Femur (tissue), 1 donor: ENCODE measurements at regions not wholly inside any gene's neighbourhood (a gene's known extent, or its start where the extent isn't known, plus 50 kb on each side); places are given as distances from the start of the nearest gene placed in this dataset.
"Not testable (repeated sequence)": the region's sequence is repeated elsewhere in the genome, so short reads cannot be mapped to it uniquely, and the experiment has no call there.

Experiments
- DNase-seq: peaks from one replicate; pipeline ENCODE4 v3.0.0-alpha.2; 2017

DNA sequence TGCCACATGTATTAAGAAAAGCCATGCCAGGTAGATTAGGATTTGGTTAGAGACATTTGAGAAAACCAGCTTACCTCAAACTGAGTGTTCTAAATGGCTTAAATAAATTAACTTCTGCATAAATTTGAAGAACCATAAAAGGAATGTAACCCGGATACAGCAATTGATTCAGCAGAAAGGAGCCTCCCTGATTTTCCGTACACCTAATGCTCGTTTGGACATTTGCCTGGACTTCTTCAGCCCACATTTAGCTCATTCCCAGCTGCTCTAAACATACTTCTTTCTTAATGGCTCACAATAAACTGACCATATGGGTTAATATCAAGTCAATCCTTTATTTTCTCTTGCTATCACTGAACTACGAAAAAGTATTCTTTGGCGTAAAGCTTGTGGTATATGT lies 392.4 kb downstream of the ZNF516 start:
- peak; percentile 39 for DNase-seq

DNA sequence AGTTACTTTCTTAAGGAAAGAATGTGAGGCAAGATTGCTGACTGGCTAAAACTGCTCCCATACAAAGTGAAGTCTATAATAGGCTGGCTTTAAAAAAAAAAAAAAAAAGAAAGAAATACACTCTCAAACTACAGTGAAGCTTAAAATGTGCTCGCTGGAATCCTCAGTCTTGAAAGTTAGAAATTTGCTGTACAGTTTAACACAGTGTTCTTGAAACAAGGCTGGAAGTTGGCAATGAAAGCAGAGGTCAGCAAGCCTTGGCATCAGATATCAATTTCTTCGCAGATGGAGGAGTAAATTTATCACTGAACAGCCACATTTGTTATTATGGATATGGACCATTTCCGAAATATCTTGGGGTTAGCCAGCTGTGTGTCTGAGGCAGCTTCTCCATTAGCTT lies 392.9 kb downstream of the ZNF516 start:
- DNase-seq = peak; percentile 44

DNA sequence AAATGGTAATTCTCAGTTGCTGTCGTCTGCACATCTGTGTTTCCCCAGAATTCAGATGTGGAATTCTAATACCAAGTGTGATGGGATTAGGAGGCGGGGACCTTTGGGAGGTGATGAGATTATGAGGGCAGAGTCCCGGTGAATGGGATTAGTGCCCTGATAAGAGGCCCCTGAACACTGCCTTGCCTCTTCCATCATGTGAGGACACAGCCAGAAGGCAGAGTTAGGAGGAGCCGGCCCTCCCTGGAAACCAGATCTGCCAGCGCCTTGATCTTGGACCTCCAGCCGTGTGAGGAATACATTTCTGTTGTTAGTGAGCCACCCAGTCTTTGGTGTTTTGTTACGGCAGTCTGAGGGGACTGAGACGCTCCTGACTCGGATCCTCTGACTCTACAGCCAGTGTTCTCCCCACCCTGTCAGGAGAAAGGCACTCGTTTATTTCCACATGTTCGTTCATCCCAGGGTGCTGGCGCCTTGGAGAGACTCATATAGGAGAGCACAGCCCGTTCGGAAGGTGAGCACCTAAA lies 395.0 kb downstream of the ZNF516 start:
- DNase-seq = no peak

DNA sequence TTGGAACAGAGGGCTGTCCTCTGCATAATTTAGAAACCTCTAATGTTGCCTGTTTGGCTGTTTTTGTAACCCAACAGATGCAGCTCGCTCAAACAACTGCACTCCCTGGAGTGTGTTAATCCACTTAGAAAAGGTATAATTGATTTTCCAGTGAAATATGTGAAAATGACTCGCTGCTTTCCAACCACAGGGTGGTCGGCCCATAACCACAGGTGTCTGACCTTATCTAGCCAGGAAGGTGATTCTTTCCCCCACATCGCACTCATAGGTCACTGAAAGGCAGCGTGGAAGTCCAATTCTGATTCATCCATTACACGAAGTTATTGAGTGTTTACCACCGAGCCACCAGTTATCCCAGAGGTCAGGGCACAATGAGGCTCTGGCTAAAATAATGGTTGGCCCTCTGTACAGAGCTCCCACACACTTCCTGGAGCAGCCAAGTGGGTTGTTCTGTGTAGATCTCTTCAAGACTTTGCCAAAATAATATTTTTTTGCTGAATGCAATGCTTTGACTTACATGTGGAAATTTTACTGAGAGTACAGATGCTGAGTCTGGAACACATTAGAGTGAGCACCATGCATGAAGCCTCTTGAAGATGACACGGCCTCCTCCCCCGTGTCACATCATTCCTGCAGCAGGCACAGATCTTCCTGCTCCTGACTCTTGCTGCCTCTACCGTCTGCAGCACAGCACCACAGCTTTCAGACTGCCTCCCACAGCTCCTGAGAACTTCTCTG lies 396.2 kb downstream of the ZNF516 start:
- DNase-seq = peak; percentile 67

DNA sequence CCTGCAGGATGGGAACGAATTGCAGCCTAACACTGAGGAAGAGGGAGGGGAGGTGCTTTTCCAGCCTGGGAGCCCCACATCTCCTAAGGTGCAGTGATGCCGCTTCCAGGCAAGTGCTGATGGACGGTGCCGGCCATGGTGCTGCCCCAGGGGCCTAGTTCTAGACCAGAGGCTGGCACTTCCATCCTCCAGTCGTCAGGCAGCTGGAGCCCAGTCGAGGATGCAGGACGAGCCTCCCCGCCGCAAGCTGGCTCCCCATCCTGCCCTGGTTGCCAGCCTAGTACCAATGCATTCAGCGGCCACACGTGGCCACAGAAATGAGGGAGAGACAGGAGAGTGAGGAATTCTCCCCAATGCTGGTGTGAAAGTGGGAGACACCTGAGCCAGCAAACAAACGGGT lies 413.5 kb downstream of the ZNF516 start:
- no peak for DNase-seq

DNA sequence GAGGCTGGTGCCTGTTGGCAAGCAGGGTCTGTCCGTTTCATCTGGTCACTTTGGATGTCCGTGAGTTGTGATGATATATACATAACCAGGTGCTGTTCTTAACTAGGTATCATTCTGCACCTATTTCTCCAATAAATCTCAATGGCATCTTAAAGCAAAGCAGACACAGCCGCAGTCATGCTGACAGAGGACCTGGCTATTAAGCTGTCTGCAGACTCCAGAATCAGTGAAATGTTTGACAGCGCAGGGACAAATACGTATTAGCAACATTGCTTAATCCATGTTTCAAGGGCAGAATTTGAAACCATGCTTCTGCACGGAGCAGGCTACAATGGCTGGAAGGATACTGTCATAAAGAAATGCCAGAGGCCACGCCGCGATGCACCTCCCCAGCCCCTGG lies 414.6 kb downstream of the ZNF516 start:
- DNase-seq = no peak

DNA sequence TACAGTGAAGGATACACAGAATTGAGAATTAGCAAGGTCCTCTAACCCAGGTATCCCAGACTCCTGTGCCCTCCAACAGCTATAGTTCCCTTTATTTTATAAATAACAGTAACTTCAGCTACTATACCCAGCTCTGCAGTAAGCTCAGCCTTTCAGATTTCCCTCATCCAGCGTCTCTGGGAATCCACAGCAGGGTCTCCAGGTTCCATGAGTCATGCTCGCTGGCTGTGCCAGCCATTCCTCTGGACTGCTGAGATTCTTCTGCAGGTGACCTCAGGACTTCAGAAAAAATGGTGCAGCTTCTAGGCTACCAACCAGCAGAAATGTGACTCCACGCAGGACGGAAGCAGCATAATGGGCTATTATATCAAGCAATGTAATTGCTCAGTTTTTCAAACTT lies 419.3 kb downstream of the ZNF516 start:
- no peak for DNase-seq

DNA sequence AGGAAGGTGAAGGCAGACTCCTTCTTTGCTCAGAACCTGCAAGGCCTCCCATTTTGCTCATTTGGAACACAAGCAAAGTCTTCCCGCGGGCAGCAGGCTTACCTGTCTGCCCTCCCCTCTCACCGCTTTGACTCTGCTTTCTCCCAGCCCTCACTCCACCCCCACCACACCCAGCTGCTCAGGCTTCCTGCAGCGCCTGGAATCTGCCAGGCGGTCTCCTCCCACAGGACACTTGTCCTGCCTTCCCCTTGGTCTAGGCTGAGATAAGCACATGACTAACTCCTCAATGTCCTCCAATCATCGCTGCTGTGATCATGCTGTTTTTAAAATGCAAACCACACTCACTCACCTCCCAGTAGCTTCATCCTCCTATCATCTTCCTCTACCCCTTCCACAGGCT lies 430.0 kb downstream of the ZNF516 start:
- no peak for DNase-seq

DNA sequence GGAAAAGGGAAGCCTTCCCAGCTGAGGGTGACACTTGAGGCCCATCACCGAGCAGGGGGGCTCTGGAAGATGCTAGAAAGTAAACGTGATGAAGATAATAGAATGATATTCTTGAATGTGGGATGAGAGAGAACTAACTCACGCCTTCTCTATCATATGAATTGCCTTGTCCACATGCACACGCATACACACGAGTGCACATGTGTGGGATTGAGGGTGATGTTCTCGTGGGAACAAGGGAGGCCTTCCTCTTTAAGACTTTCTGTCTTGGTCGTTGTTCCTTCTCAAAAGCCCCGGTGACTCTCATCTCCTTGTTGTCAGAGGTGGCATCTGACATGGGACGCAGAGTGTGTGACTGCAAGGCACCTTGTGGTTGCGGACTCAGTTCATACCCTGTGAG lies 436.9 kb downstream of the ZNF516 start:
- DNase-seq = no peak

DNA sequence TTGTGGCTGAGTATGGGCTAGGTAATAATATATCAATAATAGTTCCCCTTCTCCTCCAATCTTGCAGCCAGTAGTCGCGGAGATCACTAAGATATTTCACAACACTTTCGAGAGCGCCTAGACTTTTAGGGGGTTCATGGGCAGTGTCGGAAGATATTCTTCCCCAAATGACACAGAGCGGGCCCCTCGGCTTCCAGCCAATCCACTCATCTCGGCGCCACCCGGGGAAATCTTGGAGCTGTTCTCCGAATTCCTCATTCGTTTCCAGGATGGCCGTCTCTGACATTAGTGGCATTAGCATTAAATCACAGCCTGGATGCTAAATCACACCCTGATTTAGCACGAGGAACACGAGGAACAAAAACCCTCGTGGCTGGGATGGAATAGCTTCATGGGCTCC lies 437.7 kb downstream of the ZNF516 start:
- no peak for DNase-seq

DNA sequence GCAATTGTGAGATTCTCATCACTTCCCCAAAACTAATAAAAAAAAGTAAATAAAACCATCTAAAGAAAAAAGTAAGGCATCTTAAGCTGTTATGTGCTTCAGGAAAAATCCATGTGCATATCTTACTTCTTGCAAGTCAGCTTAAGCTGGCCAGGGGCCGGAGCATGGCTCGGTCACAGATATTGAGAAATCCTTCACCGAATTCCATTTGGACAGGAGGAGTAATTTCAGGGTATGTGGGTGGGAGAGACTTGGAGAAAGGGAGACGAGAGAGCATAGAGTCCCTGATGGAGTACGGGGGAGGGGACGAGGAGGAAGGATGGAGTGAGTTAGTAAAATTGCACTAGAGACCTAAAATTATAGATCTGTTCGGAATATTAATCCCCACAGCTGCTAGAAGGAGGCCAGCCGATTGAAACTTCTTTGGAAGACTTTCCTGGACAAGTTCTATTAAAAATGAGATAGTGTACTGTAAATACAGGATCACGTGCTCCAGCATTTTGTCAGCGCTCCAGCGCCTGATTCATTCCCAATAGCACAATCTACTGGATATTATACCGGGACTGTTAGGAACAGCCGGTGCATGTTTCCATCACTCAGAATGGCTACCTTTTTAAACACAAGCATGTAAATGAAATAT lies 438.5 kb downstream of the ZNF516 start:
- peak; percentile 87 for DNase-seq

DNA sequence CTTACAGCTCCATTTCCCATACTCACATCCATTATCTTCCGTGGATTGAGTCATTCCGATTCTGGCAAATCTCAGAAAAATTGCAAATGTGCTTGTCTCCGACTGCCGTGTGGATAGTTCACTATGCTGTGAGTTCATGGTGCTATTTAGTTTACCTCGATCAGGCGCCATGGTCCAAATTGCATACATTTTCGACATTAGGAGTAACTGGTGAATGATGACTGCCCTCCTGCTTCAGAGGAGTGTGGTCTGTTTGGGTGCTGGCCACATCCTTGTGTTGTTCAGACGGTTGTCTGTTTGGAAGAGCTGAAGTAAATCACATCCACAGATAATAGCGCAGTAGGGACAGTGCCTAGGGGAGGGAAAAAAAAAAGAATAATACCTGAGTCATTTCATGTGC lies 439.5 kb downstream of the ZNF516 start:
- DNase-seq = no peak

DNA sequence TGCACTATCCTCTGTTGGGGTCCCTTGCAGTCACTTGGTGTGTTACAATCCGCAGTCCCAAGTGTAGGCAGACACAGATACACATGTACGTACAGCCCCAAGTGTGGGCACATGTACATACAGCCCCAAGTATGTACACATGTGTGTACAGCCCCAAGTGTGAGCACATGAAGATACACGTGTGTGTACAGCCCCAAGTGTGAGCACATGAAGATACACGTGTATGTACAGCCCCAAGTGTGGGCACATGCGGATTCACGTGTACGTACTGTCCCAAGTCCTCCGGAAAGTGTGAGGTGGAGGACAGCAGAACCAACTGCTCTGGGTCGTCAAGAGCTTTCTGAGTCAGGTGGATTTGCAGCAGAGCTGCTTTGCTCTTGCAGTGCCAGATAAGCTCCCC lies 440.0 kb downstream of the ZNF516 start:
- no peak for DNase-seq

DNA sequence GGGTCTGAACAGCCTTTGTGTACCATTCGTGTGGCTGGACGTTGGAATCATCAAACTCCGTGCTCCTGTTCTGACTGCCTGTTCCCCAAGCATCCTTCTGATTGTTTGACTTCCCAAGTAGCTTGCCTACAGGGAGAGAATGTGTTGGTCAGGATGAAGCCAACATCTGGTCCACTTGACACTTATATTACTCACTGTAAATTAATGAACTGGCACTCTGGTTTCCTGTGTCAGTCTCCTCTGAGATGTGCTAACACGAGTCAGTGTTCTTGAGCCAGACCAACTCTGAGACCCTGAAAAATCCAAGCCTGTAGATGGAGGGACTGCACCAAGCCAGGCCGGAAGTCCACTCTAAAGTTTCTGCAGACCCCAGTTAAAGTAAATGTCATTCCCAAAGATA lies 440.9 kb downstream of the ZNF516 start:
- DNase-seq = no peak

DNA sequence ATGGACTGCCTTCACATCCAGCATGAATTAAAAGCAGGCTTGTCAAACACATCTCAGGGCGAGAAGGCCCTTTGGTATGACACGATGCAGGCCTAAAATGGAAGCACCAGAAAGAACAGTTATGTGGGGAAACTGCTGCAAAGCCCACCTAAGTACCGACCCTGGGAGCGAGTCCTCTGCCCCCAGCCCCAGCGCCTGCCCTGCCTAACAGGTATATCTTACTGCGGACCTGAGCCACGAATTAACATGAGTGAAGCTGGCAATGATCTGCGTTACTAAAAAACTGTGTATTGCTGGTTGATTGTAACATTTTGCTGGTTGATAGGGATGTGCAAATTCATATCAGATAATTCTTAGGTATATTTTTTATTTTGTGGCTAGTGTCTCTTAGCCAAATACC lies 441.5 kb downstream of the ZNF516 start:
- DNase-seq = no peak

DNA sequence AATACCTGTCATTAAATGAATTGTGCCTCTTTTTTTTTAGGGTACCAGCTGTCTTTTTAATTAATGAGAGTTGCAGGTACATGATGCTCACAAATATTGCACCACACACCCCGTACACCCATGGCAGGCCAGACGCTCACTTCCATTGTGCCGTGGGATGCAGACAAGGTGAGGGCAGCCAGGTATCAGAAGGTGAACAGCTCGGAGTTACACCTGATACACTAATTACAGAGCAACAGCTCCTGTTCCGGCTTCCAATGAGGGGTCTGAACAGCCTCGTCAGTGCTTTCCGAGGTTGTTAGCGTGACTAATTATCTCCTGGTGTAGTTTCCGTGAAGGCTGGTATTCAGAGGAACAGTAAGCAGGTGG lies 442.8 kb downstream of the ZNF516 start:
- DNase-seq = no peak

DNA sequence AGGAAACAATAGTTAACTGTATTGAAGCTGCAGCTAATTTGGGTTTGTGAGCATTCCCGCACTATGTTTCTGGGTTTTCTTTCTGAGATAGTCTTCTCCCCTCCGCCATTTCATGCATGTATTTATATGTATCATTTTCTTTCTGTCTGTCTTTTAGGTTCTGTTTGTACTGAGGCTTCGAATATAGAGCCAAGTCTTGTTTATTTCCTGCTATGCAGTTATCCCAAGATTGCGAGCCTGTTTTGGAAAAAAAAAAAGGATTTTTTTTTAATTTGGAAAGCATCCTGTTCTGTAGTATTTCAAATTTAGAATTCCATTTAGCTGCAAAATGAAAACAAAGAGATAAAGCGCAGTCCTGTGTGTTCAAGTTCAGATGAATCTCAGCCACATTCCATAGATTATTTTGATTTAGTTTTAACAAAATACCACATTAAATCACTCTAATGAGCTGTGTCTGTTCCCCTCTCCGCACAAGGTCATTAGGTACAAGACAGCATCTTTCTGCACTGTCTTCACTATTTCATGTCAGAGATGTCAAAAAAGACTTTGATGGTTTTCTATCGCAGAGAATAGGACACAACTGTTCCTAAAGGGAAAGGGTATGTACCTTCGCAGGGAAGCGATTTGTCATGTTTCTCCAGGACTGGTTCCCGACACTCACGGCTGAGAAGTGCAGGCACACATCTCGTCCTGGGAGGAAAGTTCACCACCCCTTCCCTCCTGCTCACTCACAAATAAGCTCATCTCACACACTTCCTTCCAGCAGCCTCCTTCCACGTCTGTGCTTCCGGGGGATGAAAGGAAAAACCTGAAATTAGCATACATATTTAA lies 443.4 kb downstream of the ZNF516 start:
- DNase-seq = no peak

DNA sequence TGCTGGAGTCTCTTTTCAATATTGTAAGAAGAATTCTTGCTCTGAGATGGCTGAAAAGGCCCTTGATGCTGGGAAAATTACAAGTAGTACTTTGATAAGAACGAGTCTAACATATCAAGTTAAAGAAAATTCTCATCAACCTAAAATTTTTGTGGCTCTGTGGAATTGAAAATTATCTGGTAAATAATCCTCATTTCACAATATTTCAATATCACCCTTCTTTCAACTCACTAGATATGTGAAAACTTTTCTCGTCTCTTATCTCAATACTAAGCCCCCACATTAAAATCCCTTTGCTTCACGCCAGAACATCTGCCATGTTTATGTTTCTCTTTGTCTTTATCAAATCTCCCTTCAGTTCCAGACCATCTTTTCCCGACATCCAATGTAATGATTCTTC lies 448.8 kb downstream of the ZNF516 start:
- no peak for DNase-seq

DNA sequence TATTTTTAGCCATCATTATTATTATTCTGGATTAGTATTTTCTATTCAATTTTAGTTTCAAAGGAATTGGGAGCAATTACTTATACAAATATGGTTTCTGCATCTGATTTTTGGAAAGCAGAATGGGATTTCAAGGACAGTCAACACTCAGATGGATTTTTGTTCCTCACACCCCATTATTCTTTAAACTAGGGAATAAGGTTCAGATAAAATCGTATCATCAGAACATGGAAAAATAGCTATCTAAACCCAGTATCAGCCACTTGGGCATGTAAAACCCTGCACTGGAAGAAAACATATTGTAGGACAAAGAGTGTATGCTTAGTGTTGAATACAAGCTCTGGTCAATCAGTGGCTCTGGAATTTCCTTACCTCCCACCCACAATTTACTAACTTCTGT lies 452.5 kb downstream of the ZNF516 start:
- no peak for DNase-seq

DNA sequence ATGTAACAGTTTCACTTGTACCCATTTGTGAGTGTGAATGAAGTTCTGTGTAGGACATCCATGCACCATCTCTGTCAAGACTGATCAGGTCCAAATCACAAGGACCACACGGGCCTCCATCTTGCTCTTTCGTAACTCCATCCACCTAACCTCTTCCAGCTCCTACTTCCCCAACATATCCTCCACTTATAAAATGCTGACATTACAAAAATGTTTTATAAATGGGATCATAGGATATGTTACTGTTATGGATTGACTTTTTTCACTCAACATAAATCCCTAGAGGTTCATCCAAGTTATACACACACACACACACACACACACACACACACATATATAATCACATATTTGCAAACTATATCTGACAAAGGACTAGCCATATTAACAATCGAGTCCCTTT lies 476.8 kb downstream of the ZNF516 start:
- DNase-seq = no peak

DNA sequence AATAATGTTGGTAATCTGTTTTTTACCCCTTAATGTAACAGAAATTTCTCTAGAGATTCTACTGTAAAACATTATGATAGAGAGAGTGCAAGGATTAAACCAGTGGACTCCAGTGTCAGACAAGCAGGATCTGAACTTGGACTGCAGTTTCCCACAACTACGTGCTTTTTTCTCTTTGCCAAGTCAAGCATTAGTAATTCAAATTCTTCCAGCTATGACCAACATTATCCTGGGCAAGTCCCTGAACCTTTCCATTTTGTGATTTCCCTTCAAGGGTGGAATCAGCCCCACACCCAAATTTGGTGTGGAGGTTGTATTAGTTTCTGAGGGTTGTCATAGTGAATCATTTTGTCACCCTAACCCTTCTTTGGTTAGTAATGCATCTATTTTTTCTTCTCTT lies 482.0 kb downstream of the ZNF516 start:
- no peak for DNase-seq

DNA sequence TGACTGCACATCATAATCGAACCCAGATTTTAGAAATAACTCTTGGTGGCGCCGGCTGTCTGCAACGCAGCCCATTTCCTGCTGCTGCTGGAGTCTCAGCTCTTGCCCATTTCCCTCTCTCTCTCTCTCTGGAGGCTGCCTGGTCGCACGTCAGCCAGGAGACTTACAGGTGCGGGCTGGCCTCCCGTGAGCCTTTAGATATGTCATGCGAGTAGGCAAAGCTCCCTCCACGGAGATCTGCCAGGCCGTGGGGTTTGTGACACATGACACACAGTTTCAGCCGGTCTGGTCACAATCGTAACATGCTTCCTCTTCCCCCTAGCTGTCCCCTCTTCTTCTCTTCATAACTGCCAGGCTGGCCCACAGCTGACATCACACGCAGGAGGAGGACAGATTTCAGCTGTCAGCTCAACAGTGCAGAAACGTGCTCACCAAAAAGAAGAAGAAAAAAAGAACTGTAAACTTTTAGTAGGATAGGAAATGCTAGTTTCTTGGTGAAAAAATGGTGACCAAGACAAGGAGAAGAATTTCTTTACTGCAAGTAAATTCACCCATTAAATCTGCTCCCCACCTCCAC lies 489.3 kb downstream of the ZNF516 start:
- peak; percentile 25 for DNase-seq

DNA sequence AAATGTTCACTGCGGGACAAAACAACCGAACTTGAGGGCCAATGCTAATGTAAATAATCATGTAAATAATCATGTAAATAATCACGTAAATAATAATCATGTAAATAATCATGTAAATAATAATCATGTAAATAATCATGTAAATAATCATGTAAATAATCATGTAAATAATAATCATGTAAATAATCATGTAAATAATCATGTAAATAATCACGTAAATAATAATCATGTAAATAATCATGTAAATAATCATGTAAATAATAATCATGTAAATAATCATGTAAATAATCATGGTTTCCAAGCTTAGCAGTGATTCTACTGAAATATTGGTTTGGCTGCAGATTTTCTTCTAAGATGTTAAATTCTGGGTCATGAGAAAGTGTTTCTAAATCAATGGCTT lies 507.1 kb downstream of the ZNF516 start:
- not testable (repeated sequence) for DNase-seq

DNA sequence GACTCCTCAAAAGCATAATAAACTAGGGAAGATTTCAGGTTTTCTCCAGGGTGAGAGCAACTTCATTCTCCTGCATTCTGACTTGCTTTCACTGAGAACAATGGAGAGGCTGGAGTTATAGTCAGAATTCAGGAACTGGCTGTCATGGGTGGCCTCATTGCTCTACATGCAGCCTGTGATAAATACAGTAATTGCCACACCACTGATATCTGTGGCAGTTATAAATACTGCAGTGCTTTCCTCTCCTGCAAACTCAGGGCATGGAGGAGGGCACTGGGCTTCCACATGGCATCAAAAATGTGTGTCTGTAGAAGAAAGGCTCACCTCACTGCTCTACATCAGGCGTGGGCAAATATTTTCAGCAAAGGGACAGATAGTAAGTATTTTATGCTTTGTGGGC lies 510.2 kb downstream of the ZNF516 start:
- DNase-seq = no peak
